Activated CD8-positive, alpha-beta memory T cell treated with anti-CD3 and anti-CD28 coated beads, Interleukin-2, amount 10 ng/mL, durations not matched to agents 7 days and 5 days (primary cell): ENCODE measurements at regions not wholly inside any gene's neighbourhood (a gene's known extent, or its start where the extent isn't known, plus 50 kb on each side); places are given as distances from the start of the nearest gene placed in this dataset.

Experiments
- ATAC-seq: fragments of 150-1000 bp; cut with Tn5 transposase; one replicate; pipeline ENCODE4 v1.10.0; 2021; ENCODE audit warnings: moderate library complexity
- CTCF ChIA-PET: fragments of 350-600 bp; sonication (Branson Sonifier 250); formaldehyde crosslinking; loops from one replicate; lab custom pipeline; 2021; ENCODE audit warnings: antibody characterized with exemption; lab: Charles Lee
- DNase-seq: peaks from one replicate; pipeline ENCODE4 v3.0.0-alpha.2; 2020
- H3K27ac Mint-ChIP-seq: one replicate; pipeline ENCODE4 v1.8.0; 2021; ENCODE audit warnings: mild to moderate bottlenecking, mixed read lengths
- H3K27me3 Mint-ChIP-seq: one replicate; pipeline ENCODE4 v1.8.0; 2021; ENCODE audit warnings: mixed read lengths
- H3K36me3 Mint-ChIP-seq: one replicate; pipeline ENCODE4 v1.8.0; 2021; ENCODE audit warnings: mild to moderate bottlenecking, mixed read lengths
- H3K4me1 Mint-ChIP-seq: one replicate; pipeline ENCODE4 v1.8.0; 2021; ENCODE audit warnings: mixed read lengths
- H3K4me3 Mint-ChIP-seq: one replicate; pipeline ENCODE4 v1.8.0; 2021; ENCODE audit warnings: mild to moderate bottlenecking, moderate library complexity, mixed read lengths
- H3K9me3 Mint-ChIP-seq: one replicate; pipeline ENCODE4 v1.8.0; 2022; ENCODE audit warnings: low read depth, mixed read lengths

DNA sequence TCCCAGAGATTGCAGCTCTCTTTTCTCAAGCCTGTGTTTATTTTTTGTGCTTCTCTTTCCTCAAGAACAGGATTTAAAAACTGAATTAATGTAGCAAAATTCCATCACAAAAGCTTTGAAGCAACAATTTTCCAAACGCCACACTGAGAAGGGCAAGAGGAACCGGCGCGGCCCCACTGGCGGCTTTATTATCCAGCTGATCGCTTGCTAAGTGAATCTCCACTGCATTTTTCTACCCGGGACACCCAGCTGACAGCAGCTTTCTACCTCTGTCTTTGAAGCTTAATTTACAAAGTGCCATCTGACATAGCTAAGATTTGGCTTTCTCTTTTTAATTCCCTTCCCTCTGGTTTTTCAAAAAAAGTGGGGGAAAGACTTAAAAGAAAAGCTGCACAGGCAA, 369.3 kb upstream of the C1orf174 start:
- Mint-ChIP-seq H3K4me1 (peaks cover 3% of the 10 kb centered on the region), H3K4me3 (no peak overlapping the region), H3K9me3 (no peaks in the 10 kb centered on the region), H3K36me3 (no peaks in the 10 kb centered on the region), H3K27ac (no peak overlapping the region), H3K27me3 (peaks cover 2% of the 10 kb centered on the region)
- ATAC-seq: no peak
- no peak for DNase-seq
- CTCF ChIA-PET: no interaction called here

DNA sequence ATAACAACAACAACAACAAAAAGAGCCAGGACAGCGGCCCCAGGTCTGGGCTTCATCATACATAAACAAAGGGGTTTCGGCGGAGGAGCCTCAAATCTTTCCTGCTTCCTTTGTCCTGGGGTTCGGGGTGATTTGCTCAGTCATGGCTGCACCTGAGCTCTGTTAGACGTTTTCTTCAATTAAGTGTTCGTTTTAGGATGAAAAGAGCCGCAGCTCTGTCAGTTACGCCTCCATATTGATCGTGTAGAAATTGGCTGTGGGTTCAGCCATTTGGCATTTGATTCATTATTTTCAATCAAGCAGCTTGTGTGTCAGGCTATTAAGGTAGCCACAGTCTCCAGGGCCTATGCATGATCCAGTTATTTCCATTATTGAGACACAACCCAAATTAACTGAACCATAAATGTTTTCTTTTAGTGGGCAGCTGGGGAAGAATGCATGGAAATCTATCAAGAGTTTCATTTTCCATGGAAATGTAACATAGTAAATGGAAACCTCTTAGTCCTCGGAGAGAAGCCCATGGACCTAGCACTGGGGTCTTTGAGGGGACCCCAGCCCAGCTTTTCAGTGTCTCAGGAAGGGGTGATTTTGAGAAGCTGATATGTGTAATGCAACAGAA, 370.0 kb upstream of the C1orf174 start:
- no peaks in the 10 kb centered on the region for H3K36me3 Mint-ChIP-seq

DNA sequence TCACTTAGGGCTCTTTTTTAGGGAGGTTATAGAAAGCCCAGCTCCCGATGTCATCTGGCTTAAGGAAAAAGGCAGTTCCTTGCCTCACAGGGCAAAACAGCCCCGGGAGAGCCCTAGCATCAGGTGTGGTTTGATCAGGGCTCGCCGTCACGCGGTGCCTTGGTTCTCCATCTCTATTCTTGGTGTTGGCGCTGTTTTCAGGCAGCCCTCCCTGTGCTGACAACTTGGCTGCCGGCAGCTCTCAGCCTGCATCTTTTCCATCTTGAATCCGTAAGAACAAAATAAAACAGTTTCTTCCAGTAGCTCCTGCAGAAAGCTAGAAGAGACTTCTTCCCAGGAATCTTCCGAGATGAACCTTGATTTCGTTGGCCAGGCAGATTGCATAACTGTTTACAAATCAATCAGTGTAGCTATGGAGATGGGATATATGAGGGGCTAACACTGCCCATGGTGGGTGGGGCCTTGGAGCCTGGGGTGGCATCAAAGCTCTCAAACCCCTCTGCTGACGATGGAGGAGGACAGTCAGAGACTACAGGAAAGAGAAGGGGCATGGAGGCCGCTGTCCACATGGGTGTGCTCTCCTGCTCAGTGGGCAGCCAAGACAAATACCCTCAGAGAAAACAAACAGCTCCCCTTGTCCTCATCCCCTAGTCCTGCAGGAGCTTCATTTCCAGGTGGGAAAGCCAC, 370.7 kb upstream of the C1orf174 start:
- DNase-seq (no peak), ATAC-seq (no peak)
- CTCF ChIA-PET: no interaction called here
- Mint-ChIP-seq H3K27me3 (peaks cover 2% of the 10 kb centered on the region), H3K4me3 (no peak overlapping the region), H3K4me1 (peaks cover 3% of the 10 kb centered on the region), H3K27ac (no peak overlapping the region), H3K36me3 (no peaks in the 10 kb centered on the region), H3K9me3 (no peaks in the 10 kb centered on the region)

More for the DNA sequence above, 370.0 kb upstream of the C1orf174 start:
- peaks cover 3% of the 10 kb centered on the region for H3K4me1 Mint-ChIP-seq
- no peak for ATAC-seq
- no peaks in the 10 kb centered on the region for H3K9me3 Mint-ChIP-seq
- no peak overlapping the region for H3K27ac Mint-ChIP-seq
- peaks cover 2% of the 10 kb centered on the region for H3K27me3 Mint-ChIP-seq
- CTCF ChIA-PET: no interaction called here
- no peak overlapping the region for H3K4me3 Mint-ChIP-seq
- no peak for DNase-seq

- CTCF ChIA-PET: no interaction called here
- H3K36me3 Mint-ChIP-seq: no peaks in the 10 kb centered on the region
- H3K27me3 Mint-ChIP-seq: peaks cover 2% of the 10 kb centered on the region
- ATAC-seq (no peak), DNase-seq (no peak)
- H3K4me1 Mint-ChIP-seq: peaks cover 3% of the 10 kb centered on the region
- H3K9me3 Mint-ChIP-seq: no peaks in the 10 kb centered on the region
- H3K4me3 Mint-ChIP-seq: no peak overlapping the region
- no peak overlapping the region for H3K27ac Mint-ChIP-seq
These were observed 371.4 kb upstream of the C1orf174 start for GRCh38 chr1:4271338-4271998.

DNA sequence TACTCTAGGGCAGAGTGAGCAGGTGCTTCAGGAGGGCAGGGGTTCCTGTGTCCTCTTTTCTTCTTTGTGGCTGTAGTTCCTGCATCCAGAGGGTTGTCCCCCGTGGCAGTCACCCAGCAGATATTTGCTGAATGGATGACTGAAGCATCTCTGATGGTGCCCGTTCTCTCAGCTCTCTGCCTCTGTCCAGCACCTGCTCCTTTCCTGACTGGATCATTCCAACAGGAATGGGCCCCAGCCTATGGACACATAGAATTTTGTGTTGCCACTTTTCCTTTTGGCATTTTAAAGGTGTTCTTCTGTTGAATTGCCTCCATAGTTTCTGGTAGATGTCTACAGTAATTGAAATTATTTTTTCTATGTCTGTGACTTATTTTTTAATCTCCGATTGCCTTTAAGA, 372.5 kb upstream of the C1orf174 start:
- Mint-ChIP-seq H3K4me1 (no peaks in the 10 kb centered on the region), H3K36me3 (no peaks in the 10 kb centered on the region), H3K27ac (no peak overlapping the region), H3K9me3 (peaks cover 4% of the 10 kb centered on the region), H3K27me3 (peaks cover 2% of the 10 kb centered on the region), H3K4me3 (no peak overlapping the region)
- CTCF ChIA-PET: no interaction called here
- ATAC-seq: no peak
- no peak for DNase-seq

- H3K27ac Mint-ChIP-seq: no peak overlapping the region
- ATAC-seq: no peak
- H3K4me1 Mint-ChIP-seq: no peaks in the 10 kb centered on the region
- H3K4me3 Mint-ChIP-seq: no peak overlapping the region
- H3K9me3 Mint-ChIP-seq: peaks cover 7% of the 10 kb centered on the region
- no peak for DNase-seq
- H3K36me3 Mint-ChIP-seq: no peaks in the 10 kb centered on the region
- CTCF ChIA-PET: no interaction called here
- peaks cover 2% of the 10 kb centered on the region for H3K27me3 Mint-ChIP-seq
These were observed 373.2 kb upstream of the C1orf174 start for GRCh38 chr1:4273243-4273642.

DNA sequence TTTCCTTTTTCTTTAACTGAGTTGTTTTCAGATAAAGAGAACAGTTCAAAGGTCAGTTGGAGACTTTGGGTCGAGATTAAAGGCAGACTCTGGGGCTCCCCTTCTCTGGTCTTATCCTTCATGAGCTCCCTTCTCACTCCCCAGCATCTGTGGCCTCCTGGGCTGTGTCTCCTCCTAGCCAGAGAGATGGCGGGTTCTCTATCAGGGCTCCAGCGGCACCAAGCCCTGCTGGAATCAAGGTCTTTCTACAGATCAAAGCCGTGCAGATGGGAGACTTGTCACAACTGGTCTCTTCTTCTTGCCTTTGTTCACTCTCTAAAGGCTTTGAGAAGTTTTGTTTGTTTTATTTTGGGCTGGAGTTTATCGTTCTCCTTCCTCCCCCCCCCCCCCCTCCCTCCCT, 373.7 kb upstream of the C1orf174 start:
- Mint-ChIP-seq H3K9me3 (peaks cover 7% of the 10 kb centered on the region), H3K36me3 (no peaks in the 10 kb centered on the region), H3K27ac (no peak overlapping the region), H3K27me3 (peaks cover 2% of the 10 kb centered on the region), H3K4me1 (no peaks in the 10 kb centered on the region), H3K4me3 (no peak overlapping the region)
- CTCF ChIA-PET: no interaction called here
- ATAC-seq: no peak
- DNase-seq: no peak

GRCh38 chr1:4275083-4275482, 375.0 kb upstream of the C1orf174 start:
- ATAC-seq: no peak
- peaks cover 2% of the 10 kb centered on the region for H3K27me3 Mint-ChIP-seq
- no peaks in the 10 kb centered on the region for H3K36me3 Mint-ChIP-seq
- CTCF ChIA-PET: no interaction called here
- DNase-seq: no peak
- no peak overlapping the region for H3K27ac Mint-ChIP-seq
- H3K4me1 Mint-ChIP-seq: no peaks in the 10 kb centered on the region
- H3K9me3 Mint-ChIP-seq: peaks cover 7% of the 10 kb centered on the region
- H3K4me3 Mint-ChIP-seq: no peak overlapping the region

DNA sequence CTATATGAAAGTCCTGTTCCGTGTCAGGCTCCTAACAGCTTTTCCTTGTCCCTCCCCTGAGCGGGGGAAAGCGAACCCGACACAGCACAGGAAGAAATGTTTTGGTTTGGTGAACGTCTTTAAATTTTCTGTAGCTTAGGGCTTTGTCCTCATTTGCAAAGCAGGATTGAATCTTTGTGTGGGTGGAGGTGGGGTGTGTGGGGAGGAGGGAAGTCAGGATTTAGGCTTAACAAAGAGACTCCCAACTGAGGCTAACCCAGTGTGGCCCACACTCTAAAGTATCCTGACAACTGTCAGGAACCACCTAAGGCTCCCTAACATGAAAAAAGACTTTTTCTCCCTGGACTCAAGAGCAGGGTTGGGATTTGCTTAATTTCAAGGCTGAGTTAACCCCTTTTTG, 376.2 kb upstream of the C1orf174 start:
- H3K27ac Mint-ChIP-seq: no peak overlapping the region
- H3K27me3 Mint-ChIP-seq: peaks cover 2% of the 10 kb centered on the region
- DNase-seq (no peak), ATAC-seq (no peak)
- H3K4me1 Mint-ChIP-seq: no peaks in the 10 kb centered on the region
- peaks cover 7% of the 10 kb centered on the region for H3K9me3 Mint-ChIP-seq
- CTCF ChIA-PET: no interaction called here
- H3K36me3 Mint-ChIP-seq: no peaks in the 10 kb centered on the region
- H3K4me3 Mint-ChIP-seq: no peak overlapping the region

- Mint-ChIP-seq H3K4me3 (no peak overlapping the region), H3K27ac (no peak overlapping the region), H3K27me3 (peaks cover 2% of the 10 kb centered on the region), H3K9me3 (peaks cover 10% of the 10 kb centered on the region), H3K36me3 (no peaks in the 10 kb centered on the region), H3K4me1 (no peaks in the 10 kb centered on the region)
- DNase-seq (no peak), ATAC-seq (no peak)
- CTCF ChIA-PET: no interaction called here
These were observed 376.8 kb upstream of the AJAP1 start for GRCh38 chr1:4277598-4277997.

DNA sequence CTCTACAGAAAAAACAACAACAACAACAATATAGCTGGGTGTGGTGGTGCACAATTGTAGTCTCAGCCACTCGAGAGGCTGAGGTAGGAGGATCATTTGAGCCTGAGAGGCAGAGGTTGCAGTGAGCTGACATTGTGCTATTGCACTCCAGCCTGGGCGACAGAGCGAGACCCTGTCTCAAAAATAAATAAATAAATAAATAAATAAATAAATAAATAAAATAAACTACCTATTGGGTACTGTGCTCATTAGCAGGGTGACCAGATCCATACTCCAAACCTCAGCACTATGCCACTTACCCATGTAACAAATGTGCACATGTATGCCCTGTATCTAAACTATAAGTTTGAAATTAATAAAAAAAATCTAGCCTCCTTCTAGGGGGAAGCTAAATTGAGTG, 369.4 kb upstream of the AJAP1 start:
- Mint-ChIP-seq H3K36me3 (no peaks in the 10 kb centered on the region), H3K4me3 (no peak overlapping the region), H3K27me3 (no peaks in the 10 kb centered on the region), H3K9me3 (peaks cover 5% of the 10 kb centered on the region), H3K4me1 (no peaks in the 10 kb centered on the region), H3K27ac (no peak overlapping the region)
- CTCF ChIA-PET: no interaction called here
- ATAC-seq (no peak), DNase-seq (no peak)

GRCh38 chr1:4292861-4293260, 361.5 kb upstream of the AJAP1 start:
- CTCF ChIA-PET: no interaction called here
- Mint-ChIP-seq H3K27ac (no peak overlapping the region), H3K4me3 (no peak overlapping the region), H3K4me1 (no peaks in the 10 kb centered on the region), H3K27me3 (no peaks in the 10 kb centered on the region), H3K9me3 (peaks cover 5% of the 10 kb centered on the region), H3K36me3 (no peaks in the 10 kb centered on the region)
- no peak for DNase-seq
- no peak for ATAC-seq

DNA sequence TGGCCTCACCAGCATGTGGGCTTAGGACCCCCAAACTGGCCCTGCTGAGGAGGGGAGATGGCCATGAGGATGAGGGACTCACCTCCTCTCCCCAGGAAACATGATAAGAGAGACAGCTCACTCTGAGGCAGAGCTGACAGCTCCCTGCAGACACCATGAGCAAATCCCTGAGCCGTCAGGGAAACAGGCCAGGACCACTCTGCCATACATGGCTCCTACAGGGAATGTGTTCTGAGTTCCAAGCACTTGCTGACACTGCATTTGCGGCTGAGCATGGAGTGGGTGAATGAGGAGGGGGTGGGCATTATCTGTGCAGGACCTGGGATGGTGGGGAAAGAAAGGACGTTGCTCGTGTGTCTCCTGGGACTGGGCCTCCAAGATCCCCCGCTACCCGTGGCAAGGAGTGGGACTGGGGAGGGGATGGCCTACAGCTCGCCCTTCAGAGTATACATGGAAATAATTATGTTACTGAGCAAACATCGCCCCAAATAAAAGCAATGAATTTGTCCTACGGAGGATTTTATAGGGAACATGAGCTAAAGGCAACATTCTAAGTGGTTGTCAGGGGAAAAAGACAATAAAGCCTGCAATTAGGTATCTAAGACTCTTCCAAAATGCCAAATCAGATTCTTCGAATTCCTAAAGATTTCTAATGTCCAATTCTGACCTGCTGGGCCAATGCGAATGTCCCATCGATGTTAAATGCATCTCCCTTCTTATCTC, 355.9 kb upstream of the AJAP1 start:
- Mint-ChIP-seq H3K27me3 (no peaks in the 10 kb centered on the region), H3K36me3 (peaks cover 2% of the 10 kb centered on the region), H3K4me1 (no peaks in the 10 kb centered on the region), H3K9me3 (peaks cover 11% of the 10 kb centered on the region), H3K27ac (no peak overlapping the region), H3K4me3 (no peak overlapping the region)
- CTCF ChIA-PET: no interaction called here
- DNase-seq: no peak
- ATAC-seq: no peak

GRCh38 chr1:4301007-4301406, 353.4 kb upstream of the AJAP1 start:
- Mint-ChIP-seq H3K4me3 (no peak overlapping the region), H3K4me1 (no peaks in the 10 kb centered on the region), H3K27ac (no peak overlapping the region), H3K36me3 (peaks cover 2% of the 10 kb centered on the region), H3K27me3 (no peaks in the 10 kb centered on the region), H3K9me3 (peaks cover 10% of the 10 kb centered on the region)
- DNase-seq: no peak
- no peak for ATAC-seq
- CTCF ChIA-PET: no interaction called here
